Activated CD4-positive, alpha-beta T cell treated with anti-CD3 and anti-CD28 coated beads for 48 hours (primary cell): ENCODE measurements at regions not wholly inside any gene's neighbourhood (a gene's known extent, or its start where the extent isn't known, plus 50 kb on each side); places are given as distances from the start of the nearest gene placed in this dataset.
A peak's percentile ranks its signal among the peaks of the same experiment; 100 is the strongest.
"Not testable (repeated sequence)": the region's sequence is repeated elsewhere in the genome, so short reads cannot be mapped to it uniquely, and the experiment has no call there.

Experiments used
- DNase-seq: peaks from one replicate; pipeline ENCODE4 v3.0.0-alpha.2; 2020

- DNase-seq = peak; percentile 70
These were observed 90.6 kb downstream of the ANXA2R start for GRCh38 chr5:42949348-42950115.

GRCh38 chr5:42948961-42949347 lies 91.2 kb downstream of the ANXA2R start:
- peak; percentile 42 for DNase-seq

- DNase-seq = no peak
These were observed 95.1 kb downstream of the ANXA2R start for GRCh38 chr5:42944989-42945388.

GRCh38 chr5:42943931-42944631 lies 96.0 kb downstream of the ANXA2R start:
- no peak for DNase-seq

GRCh38 chr5:42940853-42941252 lies 99.3 kb downstream of the ANXA2R start:
- no peak for DNase-seq

GRCh38 chr5:42932011-42932410 lies 108.1 kb downstream of the ANXA2R start:
- DNase-seq = not testable (repeated sequence)

- DNase-seq = not testable (repeated sequence)
These were observed 108.7 kb downstream of the ANXA2R start for GRCh38 chr5:42931451-42931850.

- DNase-seq = no peak
These were observed 109.2 kb downstream of the ANXA2R start for GRCh38 chr5:42930934-42931333.

GRCh38 chr5:42929871-42930270 lies 110.2 kb downstream of the ANXA2R start:
- no peak for DNase-seq

GRCh38 chr5:42927730-42928129 lies 112.4 kb downstream of the ANXA2R start:
- no peak for DNase-seq

GRCh38 chr5:42924686-42925085 lies 113.0 kb upstream of the SELENOP start:
- DNase-seq = no peak

GRCh38 chr5:42924226-42924625 lies 112.5 kb upstream of the SELENOP start:
- no peak for DNase-seq

GRCh38 chr5:42923710-42924109 lies 112.0 kb upstream of the SELENOP start:
- DNase-seq = no peak

GRCh38 chr5:42919600-42919999 lies 107.9 kb upstream of the SELENOP start:
- no peak for DNase-seq

- DNase-seq = no peak
These were observed 103.7 kb upstream of the SELENOP start for GRCh38 chr5:42915306-42915866.

GRCh38 chr5:42912184-42912798 lies 100.6 kb upstream of the SELENOP start:
- DNase-seq = peak; percentile 45

- DNase-seq = peak; percentile 92
These were observed 97.1 kb upstream of the SELENOP start for GRCh38 chr5:42908509-42909488.

GRCh38 chr5:42908086-42908485 lies 96.4 kb upstream of the SELENOP start:
- DNase-seq = no peak

- no peak for DNase-seq
These were observed 94.1 kb upstream of the SELENOP start for GRCh38 chr5:42905827-42906226.

GRCh38 chr5:42900734-42901133 lies 89.0 kb upstream of the SELENOP start:
- no peak for DNase-seq

- DNase-seq = no peak
These were observed 87.1 kb upstream of the SELENOP start for GRCh38 chr5:42898760-42899159.

GRCh38 chr5:42896523-42896922 lies 84.8 kb upstream of the SELENOP start:
- no peak for DNase-seq
